Body of pancreas (tissue), 4 donors: ENCODE measurements at regions not wholly inside any gene's neighbourhood (a gene's known extent, or its start where the extent isn't known, plus 50 kb on each side); places are given as distances from the start of the nearest gene placed in this dataset.
A peak's percentile ranks its signal among the peaks of the same experiment; 100 is the strongest.

Experiments used
- ATAC-seq: fragments of 150-250 bp; one replicate; pipeline ENCODE4 v1.9.1; 2016
- DNase-seq, 4 donors: peaks; one replicate each; pipeline ENCODE4 v3.0.0-alpha.2; 2019
- H3K27ac ChIP-seq, 4 donors: fragments of 200-600 bp; sonication (generic); 1 replicate in 3 of 4; 2 replicates in 1 of 4; pipeline versions ENCODE4 v1.5.1 to v1.6.1; 2016 to 2019; ENCODE audit warnings: mild to moderate bottlenecking in 1 of 4, mixed read lengths in 1 of 4, moderate library complexity in 1 of 4
- H3K27me3 ChIP-seq, 2 donors: fragments of 200-600 bp; sonication (generic); one replicate each; pipeline ENCODE4 v1.6.0; 2016; ENCODE audit warnings: mild to moderate bottlenecking in 1 of 2
- H3K36me3 ChIP-seq, 2 donors: fragments of 200-600 bp; sonication (generic); replicated peaks in 1 of 2; 2 replicates each; pipeline ENCODE4 v1.5.1; 2016; ENCODE audit warnings: low read depth in 2 of 2; ENCODE audit not compliant: insufficient read depth in 1 of 2
- H3K4me1 ChIP-seq: fragments of 200-600 bp; sonication (generic); one replicate; pipeline ENCODE4 v1.6.0; 2016
- H3K4me3 ChIP-seq, 2 donors: fragments of 200-600 bp; sonication (generic); 1 replicate in 1 of 2; 2 replicates in 1 of 2; pipeline ENCODE4 v1.5.1; 2016 to 2019
- H3K9me3 ChIP-seq, 3 donors: fragments of 200-600 bp; sonication (generic); 1 replicate in 2 of 3; 2 replicates in 1 of 3; pipeline ENCODE4 v1.5.1; 2016
- POLR2A ChIP-seq, 3 donors: fragments of 450-650 bp; IDR thresholded peaks; one replicate each; pipeline ENCODE4 v1.6.1; 2016; ENCODE audit warnings: antibody characterized with exemption in 3 of 3, mild to moderate bottlenecking in 2 of 3
- WGBS, 2 donors: methylation state at CpG; one replicate each; pipeline ENCODE4 v1.1.5; 2017; 5-methylcytosine and 5-hydroxymethylcytosine counted together
- intact Hi-C: fragments of 100-400 bp; cut with DNase I; formaldehyde crosslinking; loops from one replicate; pipeline ENCODE4 v1.15.1; 2023
- TF ChIP-seq, protein P1 (sequence below), 7 experiments: fragments of 450-650 bp in 4 of 7; fragments of 200-600 bp in 3 of 7; sonication (generic) in 3 of 7; IDR thresholded peaks; one replicate each; pipeline ENCODE4 v1.5.1; 2016 to 2019; ENCODE audit warnings: antibody characterized with exemption in 7 of 7

DNA sequence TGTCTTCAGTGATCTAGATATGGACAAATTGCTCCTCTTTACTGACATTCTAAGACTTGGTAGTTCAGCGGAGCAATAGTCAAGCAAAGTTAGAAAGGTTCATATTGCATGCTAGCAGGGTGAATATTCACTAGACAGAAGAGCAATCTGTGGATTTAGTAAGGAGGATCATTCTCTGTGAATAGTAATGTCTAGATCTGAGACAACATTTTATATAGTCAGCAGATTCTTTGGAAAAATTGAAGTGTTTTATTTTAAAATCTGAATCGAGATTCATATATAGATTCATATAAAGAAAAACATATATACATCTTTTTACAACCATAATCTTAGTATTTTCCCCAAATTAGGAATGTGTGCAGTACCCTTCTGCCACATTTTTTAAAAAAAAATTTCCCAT, 274.5 kb upstream of the BRINP3 start:
- Histone ChIP-seq H3K27me3 (no peaks in the 10 kb centered on the region), H3K4me3 (no peak overlapping the region), H3K36me3 (no peaks in the 10 kb centered on the region), H3K4me1 (peaks cover 3% of the 10 kb centered on the region), H3K9me3 (no peaks in the 10 kb centered on the region), H3K27ac (no peak overlapping the region)
- DNase-seq (no peak), ATAC-seq (no peak)
- WGBS, 2 donors, result 72 to 73% methylated on average over 2 of the region's 2 CpGs
- intact Hi-C loops, result no loop called here
- TF ChIP-seq, protein P1, sequence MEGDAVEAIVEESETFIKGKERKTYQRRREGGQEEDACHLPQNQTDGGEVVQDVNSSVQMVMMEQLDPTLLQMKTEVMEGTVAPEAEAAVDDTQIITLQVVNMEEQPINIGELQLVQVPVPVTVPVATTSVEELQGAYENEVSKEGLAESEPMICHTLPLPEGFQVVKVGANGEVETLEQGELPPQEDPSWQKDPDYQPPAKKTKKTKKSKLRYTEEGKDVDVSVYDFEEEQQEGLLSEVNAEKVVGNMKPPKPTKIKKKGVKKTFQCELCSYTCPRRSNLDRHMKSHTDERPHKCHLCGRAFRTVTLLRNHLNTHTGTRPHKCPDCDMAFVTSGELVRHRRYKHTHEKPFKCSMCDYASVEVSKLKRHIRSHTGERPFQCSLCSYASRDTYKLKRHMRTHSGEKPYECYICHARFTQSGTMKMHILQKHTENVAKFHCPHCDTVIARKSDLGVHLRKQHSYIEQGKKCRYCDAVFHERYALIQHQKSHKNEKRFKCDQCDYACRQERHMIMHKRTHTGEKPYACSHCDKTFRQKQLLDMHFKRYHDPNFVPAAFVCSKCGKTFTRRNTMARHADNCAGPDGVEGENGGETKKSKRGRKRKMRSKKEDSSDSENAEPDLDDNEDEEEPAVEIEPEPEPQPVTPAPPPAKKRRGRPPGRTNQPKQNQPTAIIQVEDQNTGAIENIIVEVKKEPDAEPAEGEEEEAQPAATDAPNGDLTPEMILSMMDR (IDR thresholded peaks at IDR 0.05), result no peak

- no peak for DNase-seq
- no peak overlapping the region for H3K4me3 ChIP-seq
- no peak overlapping the region for H3K27ac ChIP-seq
- ATAC-seq, result no peak
- intact Hi-C loops, result no loop called here
- H3K36me3 ChIP-seq, result no peaks in the 10 kb centered on the region
- peaks cover 3% of the 10 kb centered on the region for H3K4me1 ChIP-seq
- WGBS, 2 donors, result 2 to 5% methylated on average over 1 of the region's 1 CpG
- no peaks in the 10 kb centered on the region for H3K27me3 ChIP-seq
- no peak for TF ChIP-seq POLR2A (IDR thresholded peaks at IDR 0.05)
- TF ChIP-seq, protein P1 (IDR thresholded peaks at IDR 0.05), result peak in 2 of 7 experiments; percentile 6 to 8
- no peaks in the 10 kb centered on the region for H3K9me3 ChIP-seq
Observed at GRCh38 chr1:190754666-190755065, 277.0 kb upstream of the BRINP3 start.

- no peaks in the 10 kb centered on the region for H3K9me3 ChIP-seq
- no peak overlapping the region for H3K27ac ChIP-seq
- no peak for TF ChIP-seq POLR2A (IDR thresholded peaks at IDR 0.05)
- TF ChIP-seq, protein P1 (IDR thresholded peaks at IDR 0.05), result no peak
- intact Hi-C loops, result no loop called here
- ATAC-seq (no peak), DNase-seq (no peak)
- H3K27me3 ChIP-seq, result no peaks in the 10 kb centered on the region
- H3K4me1 ChIP-seq, result no peaks in the 10 kb centered on the region
- H3K4me3 ChIP-seq, result no peak overlapping the region
- H3K36me3 ChIP-seq, result no peaks in the 10 kb centered on the region
Observed at GRCh38 chr1:190759807-190760206, 282.1 kb upstream of the BRINP3 start.

GRCh38 chr1:190762325-190762724, 284.7 kb upstream of the BRINP3 start:
- H3K27ac ChIP-seq, result no peak overlapping the region
- no peak for TF ChIP-seq POLR2A (IDR thresholded peaks at IDR 0.05)
- TF ChIP-seq, protein P1 (IDR thresholded peaks at IDR 0.05), result no peak
- no peaks in the 10 kb centered on the region for H3K9me3 ChIP-seq
- no peaks in the 10 kb centered on the region for H3K27me3 ChIP-seq
- no peak for DNase-seq
- no peak overlapping the region for H3K4me3 ChIP-seq
- H3K4me1 ChIP-seq, result no peaks in the 10 kb centered on the region
- H3K36me3 ChIP-seq, result no peaks in the 10 kb centered on the region
- WGBS, 2 donors, result 58 to 67% methylated on average over 3 of the region's 3 CpGs
- no peak for ATAC-seq
- intact Hi-C loops, result no loop called here

GRCh38 chr1:190792873-190793272, 315.2 kb upstream of the BRINP3 start:
- Histone ChIP-seq H3K9me3 (no peaks in the 10 kb centered on the region), H3K27me3 (no peaks in the 10 kb centered on the region), H3K4me3 (no peak overlapping the region), H3K27ac (no peak overlapping the region), H3K4me1 (no peaks in the 10 kb centered on the region), H3K36me3 (no peaks in the 10 kb centered on the region)
- TF ChIP-seq, protein P1 (IDR thresholded peaks at IDR 0.05), result no peak
- no peak for TF ChIP-seq POLR2A (IDR thresholded peaks at IDR 0.05)
- WGBS, 2 donors, result 75 to 77% methylated on average over 10 of the region's 10 CpGs
- DNase-seq (no peak), ATAC-seq (no peak)
- intact Hi-C loops, result no loop called here
